GM19455 (cell line): ENCODE measurements at regions not wholly inside any gene's neighbourhood (a gene's known extent, or its start where the extent isn't known, plus 50 kb on each side); places are given as distances from the start of the nearest gene placed in this dataset.
"Not testable (repeated sequence)": the region's sequence is repeated elsewhere in the genome, so short reads cannot be mapped to it uniquely, and the experiment has no call there.

Experiments
- ATAC-seq: cut with Tn5 transposase; IDR thresholded peaks from one replicate; pipeline ENCODE4 v1.9.1; 2021; ENCODE audit not compliant: unreplicated experiment

DNA sequence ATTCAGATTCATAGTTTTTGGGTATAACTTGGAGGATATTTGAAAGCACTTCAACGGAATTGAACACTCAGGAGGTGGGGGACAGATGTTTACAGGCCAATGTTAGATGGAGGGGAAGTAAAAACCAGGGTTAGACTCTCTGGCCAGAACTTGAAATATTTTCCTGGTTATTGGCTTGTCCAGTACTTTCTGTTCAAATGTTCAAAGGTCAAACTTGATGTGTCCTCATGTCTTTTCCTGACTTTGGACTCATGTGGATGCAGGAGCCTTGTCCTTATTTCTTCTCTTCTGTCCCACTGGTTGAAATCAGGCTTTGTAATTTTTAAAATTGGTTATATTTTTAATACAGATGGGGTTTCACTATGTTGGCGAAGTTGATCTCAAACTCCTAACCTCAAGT lies 2148.5 kb upstream of the RAG2 start:
- not testable (repeated sequence) for ATAC-seq

DNA sequence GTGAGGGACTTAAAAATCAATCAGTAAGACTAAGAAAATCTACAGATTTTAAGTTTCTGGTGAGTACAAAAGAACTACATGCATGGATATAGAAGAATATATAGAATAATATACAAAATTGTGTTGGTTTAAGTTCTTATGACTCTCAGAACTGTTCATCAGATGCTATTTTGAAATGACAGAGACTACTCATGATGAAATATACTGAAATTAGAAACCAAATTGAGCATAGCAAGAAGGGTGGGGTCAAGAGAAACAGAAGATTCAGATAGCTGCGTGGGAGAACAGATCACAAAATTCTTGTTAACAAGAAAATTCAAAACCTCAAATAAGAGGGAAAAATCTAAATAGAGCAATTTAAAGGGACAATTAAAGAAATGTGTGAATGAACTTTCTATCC lies 2125.3 kb upstream of the RAG2 start:
- no peak for ATAC-seq

GRCh38 chr11:38721586-38722315 lies 2123.7 kb upstream of the RAG2 start:
- ATAC-seq: no peak

DNA sequence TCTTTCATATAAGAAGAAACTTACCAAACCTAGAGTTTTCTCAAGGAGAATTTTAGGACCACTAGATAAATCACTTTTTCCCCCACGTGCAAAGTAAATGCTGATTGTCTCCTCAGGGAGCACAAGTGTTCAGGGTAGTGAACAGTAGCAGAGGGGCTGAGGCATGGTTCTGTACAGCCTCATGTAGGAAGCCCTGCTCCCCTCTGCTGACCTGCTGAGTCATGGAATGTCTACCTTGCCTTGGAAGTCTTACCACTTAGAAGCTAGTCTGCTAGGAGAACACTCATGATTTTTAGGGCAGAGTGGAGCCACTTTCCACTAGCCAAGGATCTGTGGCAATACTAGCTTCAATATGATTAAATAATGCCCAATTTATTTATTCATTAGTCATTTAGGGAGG lies 2120.6 kb upstream of the RAG2 start:
- no peak for ATAC-seq

DNA sequence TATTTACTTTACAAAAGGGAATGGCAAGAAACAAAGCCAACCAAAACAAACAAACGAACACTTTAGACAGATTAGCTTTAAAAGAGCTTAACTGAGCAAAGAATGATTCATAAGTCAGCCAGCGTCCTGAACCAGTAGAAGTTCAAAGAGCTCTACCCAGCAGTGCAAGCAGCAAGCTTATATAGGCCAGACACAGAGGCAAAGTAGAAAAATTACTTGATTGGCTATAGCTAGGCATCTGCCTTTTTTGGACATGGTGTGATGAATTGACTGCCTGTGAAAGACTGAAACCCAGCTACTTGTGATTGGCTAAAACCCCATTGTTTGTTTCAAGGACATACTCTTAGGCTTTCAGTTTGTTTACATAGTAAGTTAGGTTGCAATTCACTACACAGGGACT lies 2120.0 kb upstream of the RAG2 start:
- no peak for ATAC-seq

DNA sequence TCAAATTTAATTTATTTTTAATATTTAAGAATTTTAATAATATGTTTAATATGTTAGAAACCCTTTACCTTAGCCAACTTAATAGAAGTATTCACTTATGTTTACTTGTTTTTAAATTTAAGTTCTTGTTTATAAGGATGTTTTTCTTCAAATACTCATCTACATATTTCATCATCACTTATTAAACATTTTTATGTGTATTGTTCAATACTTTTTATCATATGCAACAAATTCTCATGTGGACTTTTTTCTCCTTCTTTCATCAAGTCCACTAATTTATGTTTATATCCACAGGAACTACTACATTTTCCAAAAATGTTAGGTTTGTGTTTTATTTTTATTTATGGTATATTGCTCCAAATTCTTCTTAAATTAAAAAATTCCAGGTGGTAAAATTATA lies 2113.1 kb upstream of the RAG2 start:
- no peak for ATAC-seq

- no peak for ATAC-seq
These were observed 2112.2 kb upstream of the RAG2 start for GRCh38 chr11:38710262-38710661.

- no peak for ATAC-seq
These were observed 2102.1 kb upstream of the RAG2 start for GRCh38 chr11:38700111-38700510.

DNA sequence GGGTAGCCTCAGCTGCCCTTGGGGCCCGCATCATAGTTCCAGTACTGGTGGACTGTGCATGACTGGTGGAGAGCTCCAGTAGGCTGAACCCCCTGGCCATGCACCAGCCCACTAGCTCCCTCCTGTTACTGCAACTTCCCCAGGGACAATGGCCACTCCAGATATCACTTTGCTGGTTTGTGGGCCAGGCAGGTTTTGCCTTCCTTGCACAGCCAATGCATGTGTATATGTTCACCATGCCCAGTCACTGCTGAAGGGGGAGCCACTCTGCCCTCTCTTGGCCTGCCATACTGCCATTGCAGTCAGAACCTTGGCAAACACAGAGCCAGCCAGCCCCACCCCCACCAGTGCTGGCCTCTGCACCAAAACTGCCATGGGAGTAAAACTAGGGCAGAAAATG lies 2095.3 kb upstream of the RAG2 start:
- no peak for ATAC-seq

DNA sequence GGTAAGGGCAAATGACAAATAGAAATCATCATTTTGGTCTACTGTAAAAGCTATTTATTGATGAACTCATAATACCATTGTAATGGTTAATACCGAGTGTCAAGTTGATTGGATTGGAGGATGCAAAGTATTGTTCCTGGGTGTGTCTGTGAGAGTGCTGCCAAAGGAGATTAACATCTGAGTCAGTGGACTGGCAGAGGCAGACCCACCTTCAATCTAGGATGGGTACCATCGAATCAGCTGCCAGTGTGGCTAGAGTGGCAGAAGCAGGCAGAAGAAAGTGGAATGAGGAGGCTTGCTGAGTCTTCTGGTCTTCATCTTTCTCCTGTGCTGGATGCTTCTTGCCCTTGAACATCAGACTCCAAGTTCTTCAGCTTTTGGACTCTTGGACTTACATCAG lies 2092.2 kb upstream of the RAG2 start:
- ATAC-seq: not testable (repeated sequence)

DNA sequence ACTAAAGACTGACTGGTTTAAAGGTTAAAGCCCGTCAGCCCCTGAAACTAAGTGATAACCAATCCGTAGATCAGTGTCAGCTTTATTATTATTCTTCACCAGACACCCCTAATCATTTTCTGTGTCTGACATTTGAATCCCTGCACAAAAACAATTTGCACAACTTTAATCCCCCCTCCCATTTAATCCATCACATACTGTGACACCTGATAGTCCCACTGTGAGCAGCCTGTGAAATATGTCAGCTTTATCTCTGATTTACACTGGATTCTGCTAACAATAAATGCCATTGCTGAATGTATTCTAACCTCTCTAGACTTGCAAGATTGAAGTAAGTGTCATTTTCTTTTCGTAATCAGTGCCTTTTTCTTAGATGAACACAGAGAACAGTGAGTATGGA lies 2089.0 kb upstream of the RAG2 start:
- no peak for ATAC-seq

GRCh38 chr11:38683484-38683883 lies 2085.4 kb upstream of the RAG2 start:
- no peak for ATAC-seq

- no peak for ATAC-seq
These were observed 2082.7 kb upstream of the RAG2 start for GRCh38 chr11:38680746-38681145.

GRCh38 chr11:38680166-38680565 lies 2082.1 kb upstream of the RAG2 start:
- no peak for ATAC-seq

- no peak for ATAC-seq
These were observed 2074.4 kb upstream of the RAG2 start for GRCh38 chr11:38672445-38672844.

DNA sequence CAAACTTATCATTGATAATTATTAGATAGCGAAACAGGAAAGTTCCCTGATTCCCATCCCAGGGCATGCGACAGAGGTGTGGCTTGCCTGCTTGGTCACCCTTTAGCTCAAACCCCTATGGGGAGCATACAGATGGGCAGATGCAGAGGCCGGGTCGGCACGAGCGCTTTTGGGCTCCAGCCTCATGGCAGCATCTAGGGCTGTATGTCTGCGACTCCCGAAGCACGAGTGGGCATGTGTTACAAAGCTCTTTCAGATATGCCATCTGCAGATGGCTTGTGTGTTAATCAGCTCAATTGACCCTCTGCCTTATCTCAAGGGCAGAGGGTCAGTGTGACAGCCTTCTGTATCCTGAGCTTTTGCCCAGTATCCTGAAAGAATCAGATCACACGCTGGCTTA lies 2069.3 kb upstream of the RAG2 start:
- ATAC-seq: no peak

GRCh38 chr11:38648604-38649003 lies 2050.6 kb upstream of the RAG2 start:
- no peak for ATAC-seq

DNA sequence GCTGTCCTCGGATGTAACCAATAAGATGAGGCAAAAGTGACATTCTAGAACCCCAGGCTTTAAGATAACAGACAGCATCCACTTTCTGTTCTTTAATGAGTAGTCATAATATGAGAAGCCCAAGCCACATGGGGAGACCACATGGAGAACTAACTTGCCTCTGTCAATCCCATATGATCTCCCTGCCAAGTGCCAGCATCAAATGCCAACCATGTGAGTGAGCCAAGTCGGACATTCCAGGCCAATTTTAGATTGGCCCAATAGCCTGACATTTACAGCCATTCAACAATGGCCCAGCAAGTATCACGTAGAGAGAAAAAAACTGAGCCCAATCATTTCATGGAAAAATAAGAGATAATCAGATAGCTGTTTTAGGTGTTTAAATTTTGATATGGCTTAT lies 2048.3 kb upstream of the RAG2 start:
- no peak for ATAC-seq

- no peak for ATAC-seq
These were observed 2042.8 kb upstream of the RAG2 start for GRCh38 chr11:38640854-38641253.

GRCh38 chr11:38612701-38613100 lies 2014.7 kb upstream of the RAG2 start:
- no peak for ATAC-seq

DNA sequence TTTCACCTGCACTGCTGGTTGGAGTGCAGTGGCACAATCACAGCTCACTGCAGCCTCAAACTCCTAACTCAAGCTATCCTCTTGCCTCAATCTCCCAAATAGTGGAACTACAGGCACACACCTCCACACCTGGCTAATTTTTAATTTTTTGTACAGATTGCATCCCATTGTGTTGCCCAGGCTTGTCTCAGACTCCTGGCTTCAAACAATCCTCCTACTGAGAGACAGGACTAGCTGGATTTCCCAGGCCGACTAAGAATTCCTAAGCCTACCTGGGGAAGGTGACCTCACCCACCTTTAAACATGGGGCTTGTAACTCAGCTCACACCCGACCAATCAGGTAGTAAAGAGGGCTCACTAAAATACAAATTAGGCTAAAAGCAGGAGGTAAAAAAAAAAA lies 2003.3 kb upstream of the RAG2 start:
- not testable (repeated sequence) for ATAC-seq

GRCh38 chr11:38598418-38598817 lies 2000.4 kb upstream of the RAG2 start:
- no peak for ATAC-seq

GRCh38 chr11:38595359-38596016 lies 1997.5 kb upstream of the RAG2 start:
- not testable (repeated sequence) for ATAC-seq
